H9 (cell line): ENCODE measurements at regions not wholly inside any gene's neighbourhood (a gene's known extent, or its start where the extent isn't known, plus 50 kb on each side); places are given as distances from the start of the nearest gene placed in this dataset.

ENCODE experiments used
- DNase-seq: peaks from one replicate; pipeline ENCODE4 v3.0.0-alpha.2; 2017
- H2AFZ ChIP-seq: one replicate; pipeline ENCODE4 v1.6.1; 2013; ENCODE audit warnings: mild to moderate bottlenecking, low read length, control low read depth, moderate library complexity
- H2AK5ac ChIP-seq: 2 replicates; pipeline ENCODE4 v1.6.1; 2013; ENCODE audit warnings: low read length, control low read depth, mixed read lengths; ENCODE audit not compliant: insufficient read length
- H2BK120ac ChIP-seq: one replicate; pipeline ENCODE4 v1.6.1; 2013; ENCODE audit warnings: low read depth, mild to moderate bottlenecking, low read length, control low read depth, inconsistent platforms; ENCODE audit not compliant: poor library complexity, severe bottlenecking
- H2BK12ac ChIP-seq: 2 replicates; pipeline ENCODE4 v1.6.1; 2013; ENCODE audit warnings: low read length, control low read depth, mixed read lengths, low read depth; ENCODE audit not compliant: insufficient read length
- H2BK15ac ChIP-seq: 2 replicates; pipeline ENCODE4 v1.6.1; 2013; ENCODE audit warnings: low read depth, low read length, control low read depth
- H2BK20ac ChIP-seq: one replicate; pipeline ENCODE4 v1.6.1; 2013; ENCODE audit warnings: low read depth, mild to moderate bottlenecking, low read length, control low read depth, inconsistent platforms; ENCODE audit not compliant: poor library complexity, severe bottlenecking
- H2BK5ac ChIP-seq: 2 replicates; pipeline ENCODE4 v1.6.1; 2013; ENCODE audit warnings: low read length, control low read depth, mixed read lengths; ENCODE audit not compliant: insufficient read length
- H3K14ac ChIP-seq: 2 replicates; pipeline ENCODE4 v1.6.1; 2013; ENCODE audit warnings: low read length, control low read depth; ENCODE audit not compliant: insufficient read depth
- H3K18ac ChIP-seq: 2 replicates; pipeline ENCODE4 v1.6.1; 2013; ENCODE audit warnings: low read depth, mild to moderate bottlenecking, mixed read lengths, low read length, control low read depth; ENCODE audit not compliant: insufficient read length
- H3K23ac ChIP-seq: 2 replicates; pipeline ENCODE4 v1.6.1; 2013; ENCODE audit warnings: low read length, control low read depth, mixed read lengths, low read depth; ENCODE audit not compliant: insufficient read length
- H3K23me2 ChIP-seq: 2 replicates; pipeline ENCODE4 v1.6.1; 2013; ENCODE audit warnings: low read depth, mild to moderate bottlenecking, mixed read lengths, low read length, control low read depth; ENCODE audit not compliant: insufficient read length, poor library complexity, severe bottlenecking
- H3K27ac ChIP-seq: 2 replicates; pipeline ENCODE4 v1.5.1; 2013; ENCODE audit warnings: low read length, control low read depth, mixed read lengths, low read depth; ENCODE audit not compliant: insufficient read length
- H3K27me3 ChIP-seq: 2 replicates; pipeline ENCODE4 v1.6.1; 2013; ENCODE audit warnings: low read length, control low read depth, inconsistent platforms; ENCODE audit not compliant: insufficient read depth
- H3K4ac ChIP-seq: 2 replicates; pipeline ENCODE4 v1.6.1; 2013; ENCODE audit warnings: low read depth, mild to moderate bottlenecking, control low read depth, inconsistent platforms, low read length, moderate library complexity
- H3K4me1 ChIP-seq: 2 replicates; pipeline ENCODE4 v1.6.1; 2013; ENCODE audit warnings: low read length, control low read depth, inconsistent platforms; ENCODE audit not compliant: insufficient read depth
- H3K4me2 ChIP-seq: 2 replicates; pipeline ENCODE4 v1.6.1; 2013; ENCODE audit warnings: low read length, control low read depth, mixed read lengths; ENCODE audit not compliant: insufficient read length, insufficient read depth
- H3K56ac ChIP-seq: 2 replicates; pipeline ENCODE4 v1.6.1; 2013; ENCODE audit warnings: low read depth, mild to moderate bottlenecking, mixed read lengths, low read length, control low read depth; ENCODE audit not compliant: insufficient read length
- H3K79me1 ChIP-seq: 2 replicates; pipeline ENCODE4 v1.6.1; 2013; ENCODE audit warnings: low read depth, mild to moderate bottlenecking, moderate library complexity, low read length, control low read depth, inconsistent platforms; ENCODE audit not compliant: insufficient read depth, poor library complexity, severe bottlenecking
- H3K79me2 ChIP-seq: 2 replicates; pipeline ENCODE4 v1.6.1; 2013; ENCODE audit warnings: low read length, control low read depth, inconsistent platforms; ENCODE audit not compliant: insufficient read depth
- H3K9ac ChIP-seq: 2 replicates; pipeline ENCODE4 v1.6.1; 2013; ENCODE audit warnings: low read length, control low read depth, mixed read lengths; ENCODE audit not compliant: insufficient read length; ENCODE audit errors: extremely low read depth
- H3K9me3 ChIP-seq: one replicate; pipeline ENCODE4 v1.6.1; 2013; ENCODE audit warnings: low read depth, low read length, inconsistent platforms; ENCODE audit not compliant: control insufficient read depth
- H3T11ph ChIP-seq: one replicate; pipeline ENCODE4 v1.6.1; 2013; ENCODE audit warnings: mild to moderate bottlenecking, low read length, control low read depth, inconsistent platforms
- H4K20me1 ChIP-seq: one replicate; pipeline ENCODE4 v1.6.1; 2013; ENCODE audit not compliant: control insufficient read depth, insufficient read length, insufficient read depth
- H4K5ac ChIP-seq: 2 replicates; pipeline ENCODE4 v1.6.1; 2013; ENCODE audit warnings: low read depth, mild to moderate bottlenecking, mixed read lengths, low read length, control low read depth; ENCODE audit not compliant: insufficient read length
- H4K8ac ChIP-seq: replicated peaks from 2 replicates; pipeline ENCODE4 v1.6.1; 2013; ENCODE audit warnings: low read length, control low read depth, mixed read lengths, low read depth; ENCODE audit not compliant: insufficient read length
- H4K91ac ChIP-seq: 2 replicates; pipeline ENCODE4 v1.6.1; 2013; ENCODE audit warnings: low read depth, mild to moderate bottlenecking, moderate library complexity, mixed read lengths, low read length, control low read depth; ENCODE audit not compliant: insufficient read length
- H3K27ac Mint-ChIP-seq, 3 experiments: 2 replicates in 2 of 3; 3 replicates in 1 of 3; pipeline ENCODE4 v1.8.0; 2020 to 2021; ENCODE audit warnings: mixed read lengths in 3 of 3, mild to moderate bottlenecking in 1 of 3, moderate library complexity in 1 of 3
- H3K27me3 Mint-ChIP-seq: 2 replicates; pipeline ENCODE4 v1.8.0; 2021; ENCODE audit warnings: low read depth, mild to moderate bottlenecking, moderate library complexity, mixed read lengths
- H3K36me3 Mint-ChIP-seq, 3 experiments: 2 replicates in 2 of 3; 3 replicates in 1 of 3; pipeline ENCODE4 v1.8.0; 2020 to 2021; ENCODE audit warnings: low read depth in 3 of 3, mixed read lengths in 3 of 3; ENCODE audit not compliant: insufficient read depth in 1 of 3
- H3K4me1 Mint-ChIP-seq, 2 experiments: 2 replicates each; pipeline ENCODE4 v1.8.0; 2020; ENCODE audit warnings: mixed read lengths in 2 of 2
- H3K4me3 Mint-ChIP-seq, 2 experiments: 2 replicates in 1 of 2; 3 replicates in 1 of 2; pipeline ENCODE4 v1.8.0; 2020 to 2021; ENCODE audit warnings: mild to moderate bottlenecking in 2 of 2, mixed read lengths in 2 of 2, moderate library complexity in 1 of 2
- H3K9me3 Mint-ChIP-seq, 2 experiments: 2 replicates in 1 of 2; 3 replicates in 1 of 2; pipeline ENCODE4 v1.8.0; 2020; ENCODE audit warnings: mild to moderate bottlenecking in 2 of 2, mixed read lengths in 2 of 2, moderate library complexity in 1 of 2
- WGBS: extraction: QIAGEN DNeasy Blood & Tissue Kit; methylation state at CpG from one replicate; pipeline ENCODE4 v1.1.7; 2013; ENCODE audit warnings: missing lambda C conversion rate, low lambda C conversion rate, mixed read lengths; ENCODE audit not compliant: insufficient read length; ENCODE audit errors: extremely low coverage; 5-methylcytosine and 5-hydroxymethylcytosine counted together
- TF ChIP-seq, protein P1 (sequence below): fragments of 200-600 bp; sonication (generic); conservative IDR thresholded peaks from 3 replicates; pipeline ENCODE4 v1.8.0; 2021; ENCODE audit warnings: antibody characterized with exemption, mild to moderate bottlenecking

DNA sequence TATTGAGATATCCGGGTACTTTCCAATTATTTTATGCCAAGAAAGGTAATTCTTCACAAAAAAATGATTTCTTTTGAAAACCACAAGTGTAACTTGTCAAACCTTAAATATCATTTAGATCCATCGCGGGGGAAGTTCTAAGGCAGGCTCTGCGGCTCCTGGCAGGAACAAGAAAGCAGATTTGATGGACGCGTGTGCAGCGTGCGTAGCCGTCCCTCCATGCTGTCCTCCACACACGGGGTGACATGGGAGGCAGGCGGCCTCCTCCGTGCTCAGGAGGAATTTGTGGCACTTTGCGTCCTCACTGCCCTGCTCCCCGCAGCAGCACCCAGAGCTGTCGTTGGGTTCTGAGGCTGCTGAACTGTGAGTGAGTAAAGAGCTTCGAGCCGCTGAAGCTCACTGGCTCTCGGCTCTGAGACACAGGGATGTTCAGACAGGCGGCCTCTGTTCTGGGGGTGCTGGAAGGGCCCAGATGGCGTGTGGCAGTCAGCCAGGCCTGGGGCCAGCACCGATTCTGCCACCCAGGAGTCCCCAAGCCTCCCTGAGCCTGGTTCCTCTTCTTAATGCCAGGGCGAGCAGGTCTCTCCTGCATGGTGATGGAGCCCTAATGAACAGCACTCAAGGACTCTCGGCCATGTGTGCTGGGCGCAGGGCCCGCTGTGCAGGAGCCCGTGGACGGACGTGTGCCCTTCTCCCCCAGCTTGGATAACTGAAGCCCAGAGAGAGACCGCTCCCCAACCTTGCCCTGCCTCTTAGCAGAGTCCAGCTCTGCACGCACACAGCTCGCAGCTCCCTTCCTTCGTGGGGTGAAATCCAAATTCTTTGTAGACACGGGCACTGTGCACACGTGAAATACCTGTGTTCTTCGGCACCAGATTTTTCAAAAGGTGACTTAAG lies 185.4 kb upstream of the SHH start:
- H4K20me1 ChIP-seq = no peaks in the 10 kb centered on the region
- H3K79me2 ChIP-seq = no peaks in the 10 kb centered on the region
- Mint-ChIP-seq H3K27ac (no peak overlapping the region), H3K36me3 (no peaks in the 10 kb centered on the region), H3K9me3 (no peaks in the 10 kb centered on the region; a peak in 1 of 5 replicates), H3K27me3 (peaks cover 7% of the 10 kb centered on the region), H3K4me1 (no peaks in the 10 kb centered on the region), H3K4me3 (no peak overlapping the region)
- H3K23ac ChIP-seq = no peak overlapping the region
- no peak overlapping the region for H2AK5ac ChIP-seq
- H3K4me2 ChIP-seq = no peak overlapping the region
- no peak overlapping the region for H3K4ac ChIP-seq
- H4K8ac ChIP-seq = no peak overlapping the region
- H3K27me3 ChIP-seq = no peaks in the 10 kb centered on the region
- H4K5ac ChIP-seq = no peak overlapping the region
- WGBS = no CpG with 5 or more reads among the region's 35 CpGs
- no peaks in the 10 kb centered on the region for H3K9me3 ChIP-seq
- DNase-seq = peak; percentile 16
- no peak overlapping the region for H3K27ac ChIP-seq
- H3K23me2 ChIP-seq = no peaks in the 10 kb centered on the region
- no peak overlapping the region for H3K14ac ChIP-seq
- H2BK15ac ChIP-seq = no peak overlapping the region
- H3K18ac ChIP-seq = no peak overlapping the region
- no peak overlapping the region for H3T11ph ChIP-seq
- H3K9ac ChIP-seq = no peak overlapping the region
- no peak overlapping the region for H2BK12ac ChIP-seq
- no peaks in the 10 kb centered on the region for H3K79me1 ChIP-seq
- no peak overlapping the region for H3K56ac ChIP-seq
- no peak overlapping the region for H2BK20ac ChIP-seq
- no peak overlapping the region for H4K91ac ChIP-seq
- no peak overlapping the region for H2AFZ ChIP-seq
- H2BK120ac ChIP-seq = no peak overlapping the region
- H3K4me1 ChIP-seq = no peaks in the 10 kb centered on the region
- no peak overlapping the region for H2BK5ac ChIP-seq
- TF ChIP-seq, protein P1, sequence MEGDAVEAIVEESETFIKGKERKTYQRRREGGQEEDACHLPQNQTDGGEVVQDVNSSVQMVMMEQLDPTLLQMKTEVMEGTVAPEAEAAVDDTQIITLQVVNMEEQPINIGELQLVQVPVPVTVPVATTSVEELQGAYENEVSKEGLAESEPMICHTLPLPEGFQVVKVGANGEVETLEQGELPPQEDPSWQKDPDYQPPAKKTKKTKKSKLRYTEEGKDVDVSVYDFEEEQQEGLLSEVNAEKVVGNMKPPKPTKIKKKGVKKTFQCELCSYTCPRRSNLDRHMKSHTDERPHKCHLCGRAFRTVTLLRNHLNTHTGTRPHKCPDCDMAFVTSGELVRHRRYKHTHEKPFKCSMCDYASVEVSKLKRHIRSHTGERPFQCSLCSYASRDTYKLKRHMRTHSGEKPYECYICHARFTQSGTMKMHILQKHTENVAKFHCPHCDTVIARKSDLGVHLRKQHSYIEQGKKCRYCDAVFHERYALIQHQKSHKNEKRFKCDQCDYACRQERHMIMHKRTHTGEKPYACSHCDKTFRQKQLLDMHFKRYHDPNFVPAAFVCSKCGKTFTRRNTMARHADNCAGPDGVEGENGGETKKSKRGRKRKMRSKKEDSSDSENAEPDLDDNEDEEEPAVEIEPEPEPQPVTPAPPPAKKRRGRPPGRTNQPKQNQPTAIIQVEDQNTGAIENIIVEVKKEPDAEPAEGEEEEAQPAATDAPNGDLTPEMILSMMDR = no peak
